ENCODE measurements at regions not wholly inside any gene's neighbourhood (a gene's known extent, or its start where the extent isn't known, plus 50 kb on each side); places are given as distances from the start of the nearest gene placed in this dataset.

Small RNAs in the stretch of these regions (small RNA-seq; reads per million reads assigned to genes)
- 0 to 0.02 reads per million in 2 experiments for gene MIR4472-2

All from SK-MEL-5 (cell line).